Right lung (tissue), 2 donors: ENCODE measurements at regions not wholly inside any gene's neighbourhood (a gene's known extent, or its start where the extent isn't known, plus 50 kb on each side); places are given as distances from the start of the nearest gene placed in this dataset.

Experiments
- DNase-seq, 2 donors: peaks; one replicate each; pipeline ENCODE4 v3.0.0-alpha.2; 2013

DNA sequence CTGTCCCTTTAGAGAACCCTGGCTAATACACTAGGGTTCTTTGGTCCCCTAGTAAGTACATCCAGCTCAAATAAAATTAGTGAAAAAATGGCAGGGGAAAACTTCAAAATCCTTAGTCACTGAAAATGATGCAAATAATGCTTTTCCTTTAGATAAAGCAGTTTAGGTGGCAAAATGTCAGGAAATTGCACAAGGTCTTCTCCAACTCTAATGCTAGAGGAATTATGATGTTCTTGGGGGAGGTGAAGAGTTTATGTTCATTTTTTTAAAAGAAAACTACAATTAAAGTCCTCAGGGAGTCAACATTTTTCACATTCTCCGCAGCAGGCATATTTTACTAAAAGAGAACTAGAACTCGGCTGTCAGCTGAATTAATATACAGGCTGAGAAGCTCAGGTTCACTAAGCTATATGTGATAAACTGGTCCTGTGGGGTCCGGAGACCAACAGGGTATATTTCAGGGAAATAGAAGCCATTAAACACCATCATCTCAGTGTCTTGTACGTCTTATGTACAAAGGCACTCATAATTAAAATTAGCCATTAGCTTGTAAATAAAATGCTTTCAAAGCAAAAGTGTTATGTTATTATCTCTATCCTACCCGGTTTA is 1164.7 kb upstream of the AUTS2 start:
- no peak for DNase-seq

DNA sequence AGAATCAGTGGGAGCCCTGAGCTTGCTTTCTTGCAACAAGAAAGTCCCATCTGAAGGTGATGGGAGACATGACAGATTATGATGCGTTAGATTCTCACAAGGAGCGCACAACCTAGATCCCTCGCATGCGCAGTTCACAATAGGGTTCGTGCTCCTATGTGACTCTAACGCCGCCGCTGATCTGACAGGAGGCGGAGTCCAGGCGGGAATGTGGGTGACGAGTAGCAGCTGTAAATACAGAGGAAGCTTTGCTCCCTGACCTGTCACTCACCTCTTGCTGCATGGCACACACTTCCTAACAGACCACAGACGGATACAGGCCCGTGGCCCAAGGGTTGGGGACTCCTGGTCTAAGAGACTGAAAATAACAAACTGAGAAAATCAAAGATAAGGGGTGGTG is 1163.4 kb upstream of the AUTS2 start:
- DNase-seq = peak in 1 of 2 donors; percentile 6

GRCh38 chr7:68438016-68438415 is 1160.3 kb upstream of the AUTS2 start:
- DNase-seq = no peak

DNA sequence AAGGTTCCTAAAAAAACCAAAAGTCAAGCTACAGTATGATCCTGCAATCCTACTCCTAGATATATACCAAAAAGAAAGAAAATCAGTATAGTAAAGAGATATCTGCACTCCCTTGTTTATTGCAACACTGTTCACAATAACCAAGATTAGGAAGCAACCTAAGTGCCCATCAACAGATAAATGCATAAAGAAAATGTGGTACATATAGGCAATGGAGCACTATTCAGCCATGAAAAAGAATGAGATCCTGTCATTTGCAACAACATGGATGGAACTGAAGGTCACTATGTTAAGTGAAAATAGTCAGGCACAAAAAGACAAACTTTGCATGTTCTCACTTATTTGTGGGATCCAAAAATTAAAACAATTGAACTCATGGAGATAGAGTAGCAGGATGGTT is 1159.5 kb upstream of the AUTS2 start:
- DNase-seq = no peak

DNA sequence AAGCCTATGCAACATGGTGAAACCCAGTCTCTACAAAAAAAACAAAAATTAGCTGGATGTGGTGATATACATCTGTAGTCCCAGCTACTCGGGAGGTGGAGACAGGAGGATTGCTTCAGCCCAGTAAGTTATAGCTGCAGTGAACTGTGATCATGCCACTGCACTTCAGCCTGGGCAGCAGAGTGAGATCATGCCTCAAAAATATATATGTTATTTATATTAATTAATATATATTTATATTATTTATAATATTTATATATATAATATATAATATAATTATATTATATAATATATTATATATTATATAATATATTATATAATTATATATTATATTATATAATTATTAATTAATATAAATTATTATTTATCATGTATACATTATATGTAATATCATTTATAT is 1158.4 kb upstream of the AUTS2 start:
- no peak for DNase-seq

- peak; percentile 42 to 50 for DNase-seq
These were observed 1157.4 kb upstream of the AUTS2 start for GRCh38 chr7:68440866-68441265.

DNA sequence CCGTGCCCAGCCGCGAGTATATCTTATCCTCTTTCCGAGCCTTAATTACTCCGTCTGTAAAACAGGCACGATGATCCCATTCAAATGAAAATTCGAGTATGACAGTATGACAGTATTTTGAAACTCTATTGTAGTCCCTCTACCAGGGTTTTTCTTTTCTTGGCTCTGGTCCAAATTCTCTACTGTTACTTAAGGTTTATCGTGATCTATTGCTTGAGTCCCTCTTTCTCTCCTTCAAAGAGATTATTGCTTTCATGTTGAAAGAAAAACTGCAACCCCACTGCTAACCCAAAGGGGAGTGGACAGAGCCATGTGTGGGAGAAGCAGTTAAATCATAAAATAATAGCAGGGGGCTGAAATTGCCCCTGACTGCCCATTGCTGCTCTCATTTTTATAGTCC is 1156.6 kb upstream of the AUTS2 start:
- no peak for DNase-seq

DNA sequence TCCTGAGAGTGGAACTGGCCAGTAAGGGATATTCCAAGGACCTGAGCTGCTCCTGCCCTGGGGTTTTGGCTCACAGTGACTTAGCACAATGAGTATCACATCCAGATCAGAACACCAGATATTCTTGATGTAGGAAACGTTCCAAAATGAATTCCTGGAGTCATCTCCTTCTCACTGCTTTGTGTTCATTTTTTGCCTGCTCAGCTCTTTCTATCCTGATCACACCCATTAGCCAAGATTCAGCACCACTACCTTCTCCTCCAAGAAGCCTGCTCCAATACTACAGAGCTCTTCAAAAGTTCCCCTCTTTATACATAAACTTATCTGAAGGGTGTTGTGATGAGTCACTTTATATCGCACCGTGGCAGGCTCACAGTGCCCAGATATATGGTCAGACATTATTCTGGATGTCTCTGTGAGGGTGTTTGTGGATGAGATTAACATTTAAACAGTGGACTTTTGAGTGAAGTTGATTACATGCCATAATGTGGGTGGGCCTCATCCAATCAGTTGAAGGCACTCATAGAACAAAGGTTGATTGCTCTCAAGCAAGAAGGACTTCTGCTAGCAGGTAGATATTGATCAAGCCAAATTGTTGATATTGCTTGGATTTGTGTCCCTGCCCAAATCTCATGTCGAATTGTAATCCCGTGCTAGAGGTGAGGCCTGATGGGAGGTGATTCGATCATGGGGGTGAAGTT is 1155.2 kb upstream of the AUTS2 start:
- DNase-seq = no peak

- no peak for DNase-seq
These were observed 1154.2 kb upstream of the AUTS2 start for GRCh38 chr7:68444042-68444441.

- no peak for DNase-seq
These were observed 1153.3 kb upstream of the AUTS2 start for GRCh38 chr7:68444956-68445355.

DNA sequence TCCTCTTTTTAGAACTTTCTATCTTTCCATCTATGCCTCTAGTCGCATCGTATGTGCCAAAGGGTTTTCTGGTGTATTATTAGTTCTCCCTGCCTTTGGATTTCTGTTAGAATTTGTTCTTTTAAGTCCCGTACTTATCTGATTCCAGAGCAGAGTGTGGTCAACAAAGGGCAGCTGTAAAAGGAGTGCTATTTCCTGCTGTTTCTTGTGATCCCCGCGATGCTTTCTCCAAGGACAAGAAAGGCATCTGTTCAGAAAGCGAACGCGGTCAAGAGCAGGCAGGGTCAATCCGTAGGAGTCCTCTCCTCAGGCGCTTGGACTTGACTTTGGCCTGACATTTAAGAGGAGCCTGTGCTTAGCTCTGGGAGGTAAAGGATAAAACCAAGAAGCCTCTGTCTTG is 1152.1 kb upstream of the AUTS2 start:
- peak in 1 of 2 donors; percentile 29 for DNase-seq

- DNase-seq = no peak
These were observed 1149.2 kb upstream of the AUTS2 start for GRCh38 chr7:68449099-68449498.

DNA sequence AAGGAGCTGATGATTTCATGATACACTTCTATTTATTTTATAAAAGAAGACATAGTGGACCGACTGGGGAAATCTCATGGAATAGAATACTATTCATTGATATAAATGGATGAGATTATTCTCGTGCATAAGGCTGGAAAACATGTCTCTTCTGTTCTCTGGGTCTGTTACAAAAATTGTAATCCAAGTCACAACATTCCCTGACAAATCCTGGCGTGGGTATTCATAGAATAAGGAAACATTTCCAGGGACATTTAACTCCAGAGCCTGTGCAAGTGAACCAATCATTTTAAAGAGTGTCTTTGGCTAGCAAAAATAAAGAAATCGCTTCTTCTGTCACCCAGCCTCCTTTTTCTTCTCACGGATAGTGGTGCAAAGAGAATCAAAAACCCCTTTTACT is 1148.5 kb upstream of the AUTS2 start:
- no peak for DNase-seq

DNA sequence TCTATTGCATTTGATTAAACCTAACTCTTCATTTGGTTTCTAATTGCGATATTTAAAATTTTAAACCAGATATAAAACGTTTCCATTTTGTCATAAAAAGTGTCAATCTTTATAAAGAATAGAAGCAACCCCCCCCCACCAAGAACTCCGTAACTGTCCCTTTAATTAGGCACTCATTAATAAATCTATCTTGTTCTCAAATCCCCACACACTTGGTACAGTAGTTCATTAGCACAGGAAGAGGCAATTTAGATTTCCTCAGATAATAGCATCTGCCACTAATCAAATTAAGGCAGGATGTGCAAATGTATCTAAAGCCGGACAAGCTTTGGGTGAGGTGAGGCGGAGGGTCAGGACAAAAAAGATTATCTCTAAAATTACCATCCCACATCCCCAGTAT is 1143.3 kb upstream of the AUTS2 start:
- DNase-seq = no peak

- DNase-seq = no peak
These were observed 1141.8 kb upstream of the AUTS2 start for GRCh38 chr7:68456469-68456868.

DNA sequence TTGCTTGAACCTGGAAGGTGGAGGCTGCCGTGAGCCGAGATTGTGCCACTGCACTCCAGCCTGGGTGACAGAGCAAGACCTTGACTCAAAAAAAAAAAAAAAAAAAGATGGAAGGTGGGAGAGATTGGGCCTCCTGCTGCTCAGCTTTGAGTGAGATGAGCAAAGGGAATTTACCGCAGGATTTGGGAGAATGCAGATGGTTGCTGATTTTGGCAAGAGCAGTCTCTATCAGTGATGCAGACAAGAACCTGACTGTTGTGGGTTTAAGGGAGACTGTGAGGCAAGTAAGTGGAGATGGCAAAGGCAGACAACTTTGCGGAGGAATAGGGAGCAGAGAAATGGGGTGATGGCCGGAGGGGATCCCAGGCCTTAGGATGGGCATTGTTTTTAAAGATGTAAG is 1140.8 kb upstream of the AUTS2 start:
- DNase-seq = no peak

GRCh38 chr7:68458010-68458908 is 1140.0 kb upstream of the AUTS2 start:
- no peak for DNase-seq

DNA sequence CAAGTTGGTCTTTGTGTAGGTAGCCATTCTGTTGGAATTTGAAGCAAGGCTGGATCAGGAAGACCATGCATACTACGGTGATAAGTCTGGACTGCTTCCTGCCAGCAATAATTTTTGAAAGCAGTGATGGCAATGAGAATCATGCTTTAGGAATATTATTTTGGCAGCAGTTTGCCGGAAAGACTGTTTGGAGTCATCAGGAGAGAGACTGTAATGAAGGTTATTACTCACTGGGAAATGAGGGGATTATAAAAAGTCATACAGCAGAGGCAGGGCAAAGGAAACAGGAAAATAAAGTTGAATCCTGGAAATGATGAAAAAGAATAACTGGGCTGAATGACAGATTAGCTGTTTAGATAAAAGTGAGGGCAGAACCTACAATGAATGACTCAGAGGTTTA is 1136.8 kb upstream of the AUTS2 start:
- DNase-seq = no peak

- DNase-seq = no peak
These were observed 1127.3 kb upstream of the AUTS2 start for GRCh38 chr7:68470836-68471435.

DNA sequence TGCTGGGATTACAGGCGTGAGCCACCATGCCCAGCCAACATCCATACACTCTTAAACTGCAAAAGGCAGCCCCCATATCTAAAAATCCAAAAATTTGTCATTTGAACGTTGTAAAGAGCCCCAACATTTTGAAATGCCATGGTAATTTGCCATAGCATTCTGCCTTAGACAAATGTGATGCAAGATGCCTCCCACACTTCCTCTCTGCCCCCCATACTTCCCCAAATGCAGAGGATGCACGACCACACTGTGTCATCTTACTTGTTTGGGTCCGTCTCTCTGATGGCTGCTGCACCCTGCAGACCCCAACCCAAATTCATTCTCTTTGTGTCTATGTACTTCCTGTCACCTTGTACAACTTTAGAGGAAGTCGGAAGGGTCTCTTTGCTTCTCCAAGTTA is 1125.6 kb upstream of the AUTS2 start:
- DNase-seq = no peak

DNA sequence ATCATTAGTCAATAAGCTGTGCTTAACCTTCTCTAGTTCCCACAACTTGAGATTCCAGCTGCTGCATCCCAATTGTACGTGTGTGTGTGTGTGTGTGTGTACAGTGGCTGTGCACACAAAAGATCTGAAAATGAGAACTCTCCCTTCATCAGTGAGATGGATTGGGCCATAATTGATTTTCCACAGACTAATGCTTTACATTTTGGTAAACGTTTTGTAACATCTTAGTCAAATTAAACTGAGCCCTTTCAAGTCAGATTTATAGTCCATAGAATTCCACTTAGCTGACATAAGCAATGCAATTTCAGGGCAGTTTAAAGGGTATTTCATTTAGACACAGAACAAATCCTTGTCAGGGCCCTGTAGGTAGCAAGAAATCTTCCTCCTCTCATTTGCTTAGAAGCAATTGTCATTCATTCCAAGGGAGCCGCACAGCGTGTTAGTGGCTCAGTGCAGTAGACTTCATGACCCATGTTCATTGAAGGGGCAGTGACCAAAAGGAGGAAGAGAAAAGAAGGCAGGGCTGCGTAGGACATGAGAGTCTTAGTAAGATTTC is 1123.5 kb upstream of the AUTS2 start:
- DNase-seq = no peak

- no peak for DNase-seq
These were observed 1121.3 kb upstream of the AUTS2 start for GRCh38 chr7:68476966-68477365.
